AG10803 (cell line): ENCODE measurements at regions not wholly inside any gene's neighbourhood (a gene's known extent, or its start where the extent isn't known, plus 50 kb on each side); places are given as distances from the start of the nearest gene placed in this dataset.

Experiments
- DNase-seq: peaks from one replicate; pipeline ENCODE4 v3.0.0; 2010; ENCODE audit warnings: low read depth
- H3K4me3 ChIP-seq: 2 replicates; pipeline ENCODE4 v1.5.1; 2011; ENCODE audit warnings: mild to moderate bottlenecking, low read length, control low read depth
- TF ChIP-seq, protein P1 (sequence below): conservative IDR thresholded peaks from 2 replicates; pipeline ENCODE4 v1.5.1; 2011; ENCODE audit warnings: mild to moderate bottlenecking, low read length, control low read depth, inconsistent platforms

DNA sequence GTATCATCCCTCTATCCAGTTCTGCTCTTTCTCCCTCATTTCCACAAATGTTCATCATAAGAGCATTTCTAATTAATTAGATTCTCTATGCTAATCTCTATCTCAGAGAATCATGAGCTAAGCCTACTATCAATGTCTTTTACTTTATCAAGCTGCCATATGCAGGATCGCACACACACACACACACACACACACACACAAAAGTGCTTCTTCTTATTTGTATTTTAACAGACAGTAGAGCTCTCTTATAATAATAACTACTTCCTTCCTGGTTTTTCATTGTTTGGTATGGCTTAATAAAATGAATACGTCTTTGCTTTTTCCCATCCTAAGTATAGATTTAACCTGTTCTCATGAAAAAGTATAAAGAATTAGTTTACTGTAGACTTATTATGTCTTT lies 170.2 kb downstream of the HAO1 start:
- H3K4me3 ChIP-seq = no peak overlapping the region
- TF ChIP-seq, protein P1, sequence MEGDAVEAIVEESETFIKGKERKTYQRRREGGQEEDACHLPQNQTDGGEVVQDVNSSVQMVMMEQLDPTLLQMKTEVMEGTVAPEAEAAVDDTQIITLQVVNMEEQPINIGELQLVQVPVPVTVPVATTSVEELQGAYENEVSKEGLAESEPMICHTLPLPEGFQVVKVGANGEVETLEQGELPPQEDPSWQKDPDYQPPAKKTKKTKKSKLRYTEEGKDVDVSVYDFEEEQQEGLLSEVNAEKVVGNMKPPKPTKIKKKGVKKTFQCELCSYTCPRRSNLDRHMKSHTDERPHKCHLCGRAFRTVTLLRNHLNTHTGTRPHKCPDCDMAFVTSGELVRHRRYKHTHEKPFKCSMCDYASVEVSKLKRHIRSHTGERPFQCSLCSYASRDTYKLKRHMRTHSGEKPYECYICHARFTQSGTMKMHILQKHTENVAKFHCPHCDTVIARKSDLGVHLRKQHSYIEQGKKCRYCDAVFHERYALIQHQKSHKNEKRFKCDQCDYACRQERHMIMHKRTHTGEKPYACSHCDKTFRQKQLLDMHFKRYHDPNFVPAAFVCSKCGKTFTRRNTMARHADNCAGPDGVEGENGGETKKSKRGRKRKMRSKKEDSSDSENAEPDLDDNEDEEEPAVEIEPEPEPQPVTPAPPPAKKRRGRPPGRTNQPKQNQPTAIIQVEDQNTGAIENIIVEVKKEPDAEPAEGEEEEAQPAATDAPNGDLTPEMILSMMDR = no peak
- DNase-seq = no peak

DNA sequence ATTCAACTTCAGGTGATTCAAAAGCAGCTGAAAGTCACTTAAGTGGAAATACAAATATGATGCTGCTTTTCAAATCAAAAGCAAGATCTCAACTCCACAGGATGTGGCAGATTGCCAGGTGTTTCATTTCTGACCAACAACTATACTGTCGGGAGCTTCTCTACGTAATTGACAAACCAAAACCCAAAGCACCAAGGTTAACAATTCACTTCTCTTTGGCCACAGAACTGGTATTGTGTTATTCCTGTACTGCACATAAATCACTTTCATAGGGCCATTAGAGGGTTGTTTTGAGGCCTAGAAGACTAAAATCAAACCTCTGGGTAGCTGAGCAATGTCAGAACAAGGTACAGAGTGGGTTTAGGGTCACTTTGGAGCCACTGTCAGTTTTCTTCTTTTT lies 169.7 kb downstream of the HAO1 start:
- TF ChIP-seq, protein P1 = no peak
- DNase-seq = no peak
- no peak overlapping the region for H3K4me3 ChIP-seq

DNA sequence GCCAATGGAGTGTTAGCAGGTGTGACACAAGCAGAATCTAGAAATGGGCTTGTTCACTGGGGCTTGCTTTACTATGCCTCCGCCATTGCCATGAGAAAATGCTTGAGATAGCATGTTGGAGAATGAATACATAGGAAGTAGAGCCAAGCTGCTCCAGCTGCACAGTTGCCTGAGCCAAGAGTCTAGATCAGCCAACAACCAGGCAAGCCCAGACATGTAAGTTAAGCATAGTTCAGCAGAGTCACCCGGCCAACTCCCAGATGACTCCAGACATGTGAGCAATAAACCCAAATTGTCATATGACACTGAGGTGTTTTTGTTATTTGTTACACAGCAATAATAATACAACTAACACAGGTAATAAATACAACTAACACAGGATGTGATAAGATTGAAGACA lies 167.9 kb downstream of the HAO1 start:
- peak; percentile 81 for DNase-seq
- no peak overlapping the region for H3K4me3 ChIP-seq
- TF ChIP-seq, protein P1 = no peak

GRCh38 chr20:7773511-7773910 lies 166.7 kb downstream of the HAO1 start:
- H3K4me3 ChIP-seq = no peak overlapping the region
- DNase-seq = no peak
- TF ChIP-seq, protein P1 = no peak

- no peak overlapping the region for H3K4me3 ChIP-seq
- TF ChIP-seq, protein P1 = no peak
- peak; percentile 69 for DNase-seq
These were observed 165.2 kb downstream of the HAO1 start for GRCh38 chr20:7775072-7775471.

- TF ChIP-seq, protein P1 = no peak
- no peak overlapping the region for H3K4me3 ChIP-seq
- no peak for DNase-seq
These were observed 164.1 kb downstream of the HAO1 start for GRCh38 chr20:7776148-7776547.

DNA sequence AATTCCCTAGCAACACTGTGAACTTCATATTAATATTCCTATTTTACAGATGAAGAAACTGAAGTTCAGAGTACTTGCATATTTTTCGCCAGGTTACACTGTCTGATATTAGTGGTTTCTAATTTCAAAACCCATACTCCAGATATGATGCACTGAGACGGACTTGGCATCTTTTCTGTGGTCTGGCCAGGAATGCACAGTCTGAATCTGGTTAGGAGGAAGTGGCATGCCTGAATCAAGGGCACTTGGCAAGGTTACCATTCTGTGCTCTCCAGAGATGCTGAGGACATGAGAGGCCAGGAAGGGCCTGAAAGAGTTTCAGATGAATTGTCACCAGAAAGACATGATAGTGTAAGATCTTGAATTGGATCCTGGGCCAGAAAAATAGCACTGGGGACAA lies 150.1 kb downstream of the HAO1 start:
- peak; percentile 76 for DNase-seq
- TF ChIP-seq, protein P1 = no peak
- H3K4me3 ChIP-seq = no peak overlapping the region
